ENCODE measurements at regions not wholly inside any gene's neighbourhood (a gene's known extent, or its start where the extent isn't known, plus 50 kb on each side); places are given as distances from the start of the nearest gene placed in this dataset.

GRCh38 chr20:23167431-23167830 lies 81.3 kb upstream of the CD93 start:
- Mint-ChIP-seq H3K4me1 (ENCODE audit: unreplicated experiment) (peaks cover 8% of the 10 kb centered on the region), H3K36me3 (no peaks in the 10 kb centered on the region), H3K9me3 (no peaks in the 10 kb centered on the region), H3K27ac (no peak overlapping the region), H3K4me3 (no peak overlapping the region), H3K27me3 (peaks cover 23% of the 10 kb centered on the region)
- TF ChIP-seq CTCF (conservative IDR thresholded peaks at IDR 0.05) = no peak
- no peak for DNase-seq (ENCODE audit: extremely low spot score, unreplicated experiment)

- no peak overlapping the region for H3K27ac Mint-ChIP-seq
- H3K4me1 Mint-ChIP-seq (ENCODE audit: unreplicated experiment) = peaks cover 8% of the 10 kb centered on the region
- H3K27me3 Mint-ChIP-seq = peaks cover 23% of the 10 kb centered on the region
- no peaks in the 10 kb centered on the region for H3K9me3 Mint-ChIP-seq
- H3K4me3 Mint-ChIP-seq = no peak overlapping the region
- DNase-seq (ENCODE audit: extremely low spot score, unreplicated experiment) = no peak
- H3K36me3 Mint-ChIP-seq = no peaks in the 10 kb centered on the region
- no peak for TF ChIP-seq CTCF (conservative IDR thresholded peaks at IDR 0.05)
Measured at GRCh38 chr20:23166563-23166962, 80.4 kb upstream of the CD93 start.

- peaks cover 17% of the 10 kb centered on the region for H3K27me3 Mint-ChIP-seq
Measured at GRCh38 chr20:23165964-23166363, 79.8 kb upstream of the CD93 start.

GRCh38 chr20:23165307-23165750 lies 79.2 kb upstream of the CD93 start:
- Mint-ChIP-seq H3K4me3 (no peak overlapping the region), H3K27ac (no peak overlapping the region)

More at GRCh38 chr20:23165964-23166363, 79.8 kb upstream of the CD93 start:
- H3K36me3 Mint-ChIP-seq = no peaks in the 10 kb centered on the region
- no peak overlapping the region for H3K4me3 Mint-ChIP-seq
- DNase-seq (ENCODE audit: extremely low spot score, unreplicated experiment) = no peak
- H3K27ac Mint-ChIP-seq = no peak overlapping the region
- TF ChIP-seq CTCF (conservative IDR thresholded peaks at IDR 0.05) = no peak
- no peaks in the 10 kb centered on the region for H3K9me3 Mint-ChIP-seq
- H3K4me1 Mint-ChIP-seq (ENCODE audit: unreplicated experiment) = peaks cover 8% of the 10 kb centered on the region

DNA sequence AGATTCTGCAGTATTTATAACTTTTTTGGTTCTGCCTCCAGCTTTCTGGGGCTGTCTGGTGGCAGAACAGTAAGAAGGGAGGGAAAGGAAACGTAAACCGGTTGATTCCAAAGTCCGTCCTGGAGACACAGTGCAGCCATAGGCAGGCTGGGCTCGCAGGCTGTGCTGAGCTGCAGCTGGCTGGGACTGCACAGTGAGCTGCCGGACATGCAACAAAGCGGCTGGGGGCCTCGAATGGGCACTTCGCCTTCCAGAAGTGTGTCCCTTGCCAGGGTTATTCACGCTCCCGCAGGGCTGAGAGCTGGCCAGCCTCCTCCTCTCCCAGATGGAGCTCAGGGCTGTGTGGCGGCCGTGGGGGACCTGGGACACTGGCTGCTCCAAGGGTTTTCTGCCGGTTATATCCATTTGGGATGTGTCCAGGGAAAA lies 78.1 kb upstream of the CD93 start:
- Mint-ChIP-seq H3K4me3 (no peak overlapping the region), H3K4me1 (ENCODE audit: unreplicated experiment) (peaks cover 21% of the 10 kb centered on the region), H3K27me3 (peaks cover 16% of the 10 kb centered on the region), H3K27ac (no peak overlapping the region), H3K36me3 (no peaks in the 10 kb centered on the region), H3K9me3 (no peaks in the 10 kb centered on the region)
- DNase-seq (ENCODE audit: extremely low spot score, unreplicated experiment) = no peak
- TF ChIP-seq CTCF (conservative IDR thresholded peaks at IDR 0.05) = no peak

More at GRCh38 chr20:23165307-23165750, 79.2 kb upstream of the CD93 start:
- TF ChIP-seq CTCF (conservative IDR thresholded peaks at IDR 0.05) = peak; percentile 32
- Mint-ChIP-seq H3K4me1 (ENCODE audit: unreplicated experiment) (peaks cover 11% of the 10 kb centered on the region), H3K9me3 (no peaks in the 10 kb centered on the region), H3K36me3 (no peaks in the 10 kb centered on the region), H3K27me3 (peaks cover 17% of the 10 kb centered on the region)
- no peak for DNase-seq (ENCODE audit: extremely low spot score, unreplicated experiment)

- Mint-ChIP-seq H3K27me3 (peaks cover 12% of the 10 kb centered on the region), H3K36me3 (no peaks in the 10 kb centered on the region), H3K4me1 (ENCODE audit: unreplicated experiment) (peaks cover 23% of the 10 kb centered on the region), H3K9me3 (no peaks in the 10 kb centered on the region), H3K27ac (no peak overlapping the region), H3K4me3 (no peak overlapping the region)
- TF ChIP-seq CTCF (conservative IDR thresholded peaks at IDR 0.05) = no peak
- DNase-seq (ENCODE audit: extremely low spot score, unreplicated experiment) = no peak
Measured at GRCh38 chr20:23163562-23163961, 77.4 kb upstream of the CD93 start.
